Fibroblast of the aortic adventitia (primary cell): ENCODE measurements at regions not wholly inside any gene's neighbourhood (a gene's known extent, or its start where the extent isn't known, plus 50 kb on each side); places are given as distances from the start of the nearest gene placed in this dataset.

ENCODE experiments used
- DNase-seq: peaks from one replicate; pipeline ENCODE4 v3.0.0-alpha.2; 2010; ENCODE audit warnings: low read depth
- H3K4me3 ChIP-seq: 2 replicates; pipeline ENCODE4 v1.5.1; 2011; ENCODE audit warnings: low read depth, mild to moderate bottlenecking, control low read depth, low read length, moderate library complexity
- TF ChIP-seq, protein P1 (sequence below): IDR thresholded peaks from 2 replicates; pipeline ENCODE4 v1.5.1; 2011; ENCODE audit warnings: mild to moderate bottlenecking, low read length, control low read depth, inconsistent platforms; ENCODE audit not compliant: insufficient read depth

DNA sequence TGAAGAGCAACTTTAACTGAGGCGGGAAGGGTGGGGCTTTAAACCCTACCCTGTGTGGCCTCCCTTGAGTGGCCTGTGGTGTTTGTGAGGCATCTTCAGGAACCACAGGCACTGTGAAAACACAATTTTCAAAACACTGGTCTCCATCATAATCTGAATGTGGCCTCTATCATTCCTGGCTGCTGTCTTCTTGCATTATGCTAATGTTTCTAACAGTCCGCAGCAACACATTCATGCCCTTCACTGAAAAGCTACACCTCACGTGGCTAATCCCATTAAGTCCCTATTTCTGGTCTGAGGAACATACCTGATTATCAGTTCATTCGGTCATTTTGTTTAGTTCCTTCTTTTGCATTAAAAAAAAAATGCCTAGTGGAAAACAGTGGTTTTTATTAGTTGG, 94.6 kb downstream of the F11 start:
- TF ChIP-seq, protein P1, sequence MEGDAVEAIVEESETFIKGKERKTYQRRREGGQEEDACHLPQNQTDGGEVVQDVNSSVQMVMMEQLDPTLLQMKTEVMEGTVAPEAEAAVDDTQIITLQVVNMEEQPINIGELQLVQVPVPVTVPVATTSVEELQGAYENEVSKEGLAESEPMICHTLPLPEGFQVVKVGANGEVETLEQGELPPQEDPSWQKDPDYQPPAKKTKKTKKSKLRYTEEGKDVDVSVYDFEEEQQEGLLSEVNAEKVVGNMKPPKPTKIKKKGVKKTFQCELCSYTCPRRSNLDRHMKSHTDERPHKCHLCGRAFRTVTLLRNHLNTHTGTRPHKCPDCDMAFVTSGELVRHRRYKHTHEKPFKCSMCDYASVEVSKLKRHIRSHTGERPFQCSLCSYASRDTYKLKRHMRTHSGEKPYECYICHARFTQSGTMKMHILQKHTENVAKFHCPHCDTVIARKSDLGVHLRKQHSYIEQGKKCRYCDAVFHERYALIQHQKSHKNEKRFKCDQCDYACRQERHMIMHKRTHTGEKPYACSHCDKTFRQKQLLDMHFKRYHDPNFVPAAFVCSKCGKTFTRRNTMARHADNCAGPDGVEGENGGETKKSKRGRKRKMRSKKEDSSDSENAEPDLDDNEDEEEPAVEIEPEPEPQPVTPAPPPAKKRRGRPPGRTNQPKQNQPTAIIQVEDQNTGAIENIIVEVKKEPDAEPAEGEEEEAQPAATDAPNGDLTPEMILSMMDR, result no peak
- no peak overlapping the region for H3K4me3 ChIP-seq
- no peak for DNase-seq

DNA sequence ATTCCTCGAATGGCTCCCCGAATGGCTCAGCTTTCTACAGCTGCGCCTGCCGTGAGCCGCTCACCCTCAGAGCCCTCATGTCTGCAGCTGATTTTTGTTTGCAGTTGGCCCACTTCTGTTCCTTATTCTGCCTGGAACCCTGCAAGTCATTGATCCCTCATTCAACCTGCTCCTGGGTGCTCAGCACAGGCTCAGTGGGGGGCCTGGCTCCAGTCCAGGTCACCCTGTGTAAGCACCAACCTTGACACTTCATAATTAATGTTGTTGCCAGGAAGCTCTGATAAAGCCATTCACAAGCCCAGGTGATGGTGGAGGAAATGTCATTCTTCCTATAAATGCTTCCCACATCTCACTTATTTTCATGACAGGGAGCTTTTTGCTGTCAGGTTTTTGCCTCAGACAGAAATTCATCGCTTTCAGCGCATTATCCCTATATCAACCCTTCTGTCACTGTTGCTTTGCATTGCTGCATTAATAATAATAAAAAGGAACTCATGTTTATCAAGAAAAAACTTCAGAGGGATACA, 85.7 kb downstream of the F11 start:
- H3K4me3 ChIP-seq, result no peak overlapping the region
- DNase-seq, result no peak
- TF ChIP-seq, protein P1, result no peak

DNA sequence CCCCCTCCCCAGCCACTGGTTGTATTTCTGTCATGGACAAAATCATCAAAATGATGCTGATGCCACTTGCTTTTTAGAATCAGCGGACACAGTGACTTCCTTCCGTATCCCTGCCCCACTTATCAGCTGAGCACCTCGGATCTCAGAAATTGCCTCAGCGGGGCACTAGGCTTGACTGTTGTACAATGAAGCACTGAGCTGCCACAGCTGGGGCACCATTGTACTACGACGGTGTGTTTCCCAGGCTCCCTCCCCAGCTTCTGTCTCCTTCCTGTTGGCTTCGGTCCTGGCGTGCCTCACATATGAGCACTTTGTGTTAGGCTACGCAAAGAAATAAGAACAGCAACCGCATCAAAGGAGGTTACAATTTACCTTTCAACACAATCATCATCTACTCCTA, 82.4 kb downstream of the F11 start:
- no peak overlapping the region for H3K4me3 ChIP-seq
- TF ChIP-seq, protein P1, result no peak
- DNase-seq, result no peak

DNA sequence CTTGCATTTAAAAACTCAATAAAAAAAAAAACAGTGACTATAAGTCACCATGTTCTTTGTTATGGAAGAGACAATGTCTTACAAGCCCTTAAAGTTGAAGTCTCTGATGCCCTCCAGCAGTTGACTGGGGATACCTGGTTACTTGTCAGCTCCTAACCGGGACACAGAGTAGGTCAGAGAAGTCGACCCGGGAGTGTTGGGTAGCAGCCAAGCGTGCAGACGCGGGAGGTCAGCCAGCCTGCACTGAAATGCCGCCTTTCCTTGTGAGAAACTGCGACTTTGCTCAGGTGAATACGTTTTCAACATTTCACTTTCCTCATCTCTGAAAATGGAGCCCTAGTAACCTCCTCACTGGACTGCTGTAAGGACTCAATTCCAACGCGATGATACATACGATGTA, 81.8 kb downstream of the F11 start:
- no peak overlapping the region for H3K4me3 ChIP-seq
- no peak for DNase-seq
- TF ChIP-seq, protein P1, result no peak

DNA sequence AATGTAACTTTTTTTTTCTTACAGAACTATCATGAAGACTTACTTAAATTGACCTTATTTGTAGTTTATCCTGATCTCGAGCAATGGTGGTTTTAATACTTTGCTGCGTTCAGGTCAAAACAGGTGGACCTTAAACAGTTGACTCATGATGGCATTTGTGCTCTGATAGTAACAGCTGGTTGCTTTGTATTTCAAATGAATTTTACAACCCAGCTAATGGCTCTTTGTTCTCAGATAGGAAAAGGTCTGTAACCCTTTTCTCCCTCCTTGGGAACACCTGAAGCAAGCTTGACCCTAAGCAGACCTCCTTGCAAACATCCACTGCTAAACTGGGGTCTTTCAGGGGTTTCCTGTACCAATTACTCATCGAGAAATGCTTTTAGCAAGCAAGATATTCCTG, 79.2 kb downstream of the F11 start:
- H3K4me3 ChIP-seq, result no peak overlapping the region
- TF ChIP-seq, protein P1, result no peak
- no peak for DNase-seq

DNA sequence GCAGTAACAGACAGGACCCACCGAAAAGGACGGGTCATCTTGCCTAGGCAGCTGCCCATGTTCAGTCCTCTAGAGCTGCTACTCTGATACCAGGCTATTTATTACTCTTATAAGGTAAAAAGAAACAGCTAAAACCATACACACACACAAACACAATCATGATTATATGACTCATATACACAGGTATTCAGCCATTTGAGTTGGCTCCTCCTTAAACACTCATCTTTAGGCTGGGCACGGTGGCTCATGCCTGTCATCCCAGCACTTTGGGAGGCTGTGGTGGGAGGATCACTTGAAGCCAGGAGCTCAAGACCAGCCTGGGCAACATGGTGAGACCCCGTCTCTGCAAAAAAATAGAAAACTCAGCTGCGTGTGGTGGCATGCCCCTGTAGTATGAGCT, 76.6 kb downstream of the F11 start:
- no peak overlapping the region for H3K4me3 ChIP-seq
- no peak for DNase-seq
- TF ChIP-seq, protein P1, result no peak

DNA sequence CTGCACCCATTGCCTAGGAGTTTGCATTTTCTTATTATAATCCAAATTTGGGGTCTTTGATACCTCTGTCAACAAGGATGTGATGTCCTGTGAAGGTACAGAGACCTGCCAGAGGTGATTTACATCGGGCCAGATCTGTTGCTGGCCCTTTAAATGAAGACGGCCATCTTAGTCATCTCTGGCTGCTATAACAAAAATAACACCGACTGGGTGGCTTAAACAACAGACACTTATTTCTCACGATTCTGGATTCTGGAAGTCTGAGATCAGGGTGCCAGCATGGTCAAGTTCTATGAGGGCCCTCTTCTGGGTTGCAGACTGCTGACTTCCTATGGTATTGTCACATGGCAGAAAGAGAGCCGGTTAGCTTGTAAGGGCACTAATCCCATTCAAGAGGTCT, 75.7 kb downstream of the F11 start:
- TF ChIP-seq, protein P1, result no peak
- no peak for DNase-seq
- no peak overlapping the region for H3K4me3 ChIP-seq
